Upper lobe of right lung (tissue), 1 donor: ENCODE measurements at regions not wholly inside any gene's neighbourhood (a gene's known extent, or its start where the extent isn't known, plus 50 kb on each side); places are given as distances from the start of the nearest gene placed in this dataset.

Experiments used
- ATAC-seq: fragments of 200-7000 bp; cut with Tn5 transposase; one replicate; pipeline ENCODE4 v1.9.1; 2020; ENCODE audit warnings: mild to moderate bottlenecking, moderate library complexity
- DNase-seq: peaks from one replicate; pipeline ENCODE4 v3.0.0-alpha.2; 2020
- H3K27ac ChIP-seq: fragments of 200-600 bp; one replicate; pipeline ENCODE4 v1.8.0; 2022
- H3K27me3 ChIP-seq: fragments of 200-600 bp; one replicate; pipeline ENCODE4 v1.8.0; 2022; ENCODE audit warnings: mild to moderate bottlenecking
- H3K36me3 ChIP-seq: fragments of 200-600 bp; one replicate; pipeline ENCODE4 v1.8.0; 2022
- H3K4me1 ChIP-seq: fragments of 200-600 bp; one replicate; pipeline ENCODE4 v1.8.0; 2022
- H3K4me3 ChIP-seq: fragments of 200-600 bp; one replicate; pipeline ENCODE4 v1.8.0; 2022; ENCODE audit warnings: mild to moderate bottlenecking
- H3K9me3 ChIP-seq: fragments of 200-600 bp; one replicate; pipeline ENCODE4 v1.8.0; 2022
- intact Hi-C: fragments of 100-400 bp; cut with DNase I; formaldehyde crosslinking; loops from one replicate; pipeline ENCODE4 v1.11.0; 2022
- TF ChIP-seq, protein P1 (sequence below): fragments of 200-600 bp; IDR thresholded peaks from one replicate; pipeline ENCODE4 v1.8.0; 2022; ENCODE audit warnings: antibody characterized with exemption
- donor health status: DM: no; HTN: yes; CAD: no; lungs with severe emphysema.

DNA sequence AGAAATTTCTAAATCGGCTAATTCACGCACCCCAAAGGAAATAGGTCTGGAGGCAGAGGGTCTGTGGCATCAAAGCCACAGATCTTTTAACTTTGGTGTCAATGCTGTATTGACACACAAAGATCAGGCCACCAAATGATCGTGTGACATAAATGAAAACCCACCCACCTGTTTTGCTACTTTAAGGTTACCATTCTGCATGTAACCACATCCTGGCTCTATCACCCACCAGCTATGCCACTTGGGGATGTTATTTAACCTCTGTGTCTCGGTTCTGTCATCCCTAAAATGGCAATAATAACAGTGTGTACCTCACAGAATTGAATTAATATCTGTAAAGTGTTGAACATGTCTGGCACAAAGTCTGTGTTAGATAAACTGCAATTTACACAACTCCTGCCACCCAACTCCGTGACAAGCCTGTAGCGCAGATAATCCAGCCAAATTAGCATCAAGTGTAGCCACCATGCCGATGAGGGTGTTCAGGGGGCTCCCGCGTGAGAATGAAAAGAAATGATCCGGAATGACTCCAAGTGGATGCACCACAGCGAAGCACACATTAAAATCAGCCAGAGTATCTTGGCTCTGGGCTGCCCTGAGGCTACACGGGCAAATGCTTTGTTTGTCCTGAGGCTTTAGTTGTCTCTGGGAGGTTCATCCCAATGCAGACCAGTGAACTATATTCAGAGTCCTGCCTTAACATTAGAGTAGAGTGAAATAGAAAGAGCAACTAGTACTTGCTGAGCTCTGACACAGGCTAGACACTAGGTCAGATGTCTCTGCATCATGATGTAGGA, 158.4 kb upstream of the NEBL start:
- H3K4me1 ChIP-seq: no peaks in the 10 kb centered on the region

DNA sequence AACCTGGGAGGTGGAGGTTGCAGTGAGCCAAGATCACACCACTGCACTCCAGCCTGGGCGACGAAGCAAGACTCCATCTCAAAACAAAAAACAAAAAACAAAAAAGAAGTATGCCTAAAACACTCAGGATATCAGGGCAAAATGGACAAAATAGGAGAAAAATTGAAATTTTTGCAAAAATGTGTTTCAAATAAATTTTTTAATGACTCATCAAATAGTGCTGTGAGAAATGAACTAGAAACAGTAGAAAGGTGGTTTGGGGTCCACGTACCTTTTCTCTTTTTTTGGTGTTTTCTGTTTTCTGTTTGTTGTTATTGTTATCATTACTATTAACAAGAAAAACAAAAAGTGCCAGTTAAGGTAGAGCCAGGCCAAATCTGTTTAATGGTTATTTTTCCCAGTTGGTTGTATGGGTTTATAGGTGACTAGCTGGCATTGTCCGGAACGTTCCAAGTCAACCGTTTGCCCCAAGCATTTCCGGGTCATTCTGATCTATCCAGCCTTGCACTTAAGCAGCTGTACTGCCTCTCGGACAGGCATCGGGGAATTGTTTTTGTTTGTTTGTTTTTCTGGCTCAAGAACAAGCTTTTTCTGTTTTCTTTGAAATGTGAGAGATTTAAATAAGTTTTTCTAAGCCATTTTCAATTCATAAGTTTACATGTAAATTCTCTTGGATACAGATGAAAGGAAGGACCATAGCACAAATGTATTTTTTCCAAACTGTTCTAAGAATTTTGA, 157.0 kb upstream of the NEBL start:
- H3K27me3 ChIP-seq: no peaks in the 10 kb centered on the region
- H3K9me3 ChIP-seq: peaks cover 2% of the 10 kb centered on the region
- ATAC-seq (no peak), DNase-seq (no peak)
- TF ChIP-seq, protein P1, sequence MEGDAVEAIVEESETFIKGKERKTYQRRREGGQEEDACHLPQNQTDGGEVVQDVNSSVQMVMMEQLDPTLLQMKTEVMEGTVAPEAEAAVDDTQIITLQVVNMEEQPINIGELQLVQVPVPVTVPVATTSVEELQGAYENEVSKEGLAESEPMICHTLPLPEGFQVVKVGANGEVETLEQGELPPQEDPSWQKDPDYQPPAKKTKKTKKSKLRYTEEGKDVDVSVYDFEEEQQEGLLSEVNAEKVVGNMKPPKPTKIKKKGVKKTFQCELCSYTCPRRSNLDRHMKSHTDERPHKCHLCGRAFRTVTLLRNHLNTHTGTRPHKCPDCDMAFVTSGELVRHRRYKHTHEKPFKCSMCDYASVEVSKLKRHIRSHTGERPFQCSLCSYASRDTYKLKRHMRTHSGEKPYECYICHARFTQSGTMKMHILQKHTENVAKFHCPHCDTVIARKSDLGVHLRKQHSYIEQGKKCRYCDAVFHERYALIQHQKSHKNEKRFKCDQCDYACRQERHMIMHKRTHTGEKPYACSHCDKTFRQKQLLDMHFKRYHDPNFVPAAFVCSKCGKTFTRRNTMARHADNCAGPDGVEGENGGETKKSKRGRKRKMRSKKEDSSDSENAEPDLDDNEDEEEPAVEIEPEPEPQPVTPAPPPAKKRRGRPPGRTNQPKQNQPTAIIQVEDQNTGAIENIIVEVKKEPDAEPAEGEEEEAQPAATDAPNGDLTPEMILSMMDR: no peak
- H3K27ac ChIP-seq: no peak overlapping the region
- intact Hi-C loops: no loop called here
- H3K4me1 ChIP-seq: no peaks in the 10 kb centered on the region
- no peaks in the 10 kb centered on the region for H3K36me3 ChIP-seq
- no peak overlapping the region for H3K4me3 ChIP-seq

More for the DNA sequence above, 158.4 kb upstream of the NEBL start:
- no peak for DNase-seq
- Histone ChIP-seq H3K4me3 (no peak overlapping the region), H3K9me3 (peaks cover 2% of the 10 kb centered on the region), H3K27ac (no peak overlapping the region), H3K36me3 (no peaks in the 10 kb centered on the region), H3K27me3 (no peaks in the 10 kb centered on the region)
- no peak for ATAC-seq
- TF ChIP-seq, protein P1: no peak
- intact Hi-C loops: no loop called here

GRCh38 chr10:21052709-21053104, 155.6 kb upstream of the NEBL start:
- Histone ChIP-seq H3K27ac (no peak overlapping the region), H3K27me3 (no peaks in the 10 kb centered on the region), H3K36me3 (no peaks in the 10 kb centered on the region), H3K9me3 (no peaks in the 10 kb centered on the region), H3K4me1 (no peaks in the 10 kb centered on the region), H3K4me3 (no peak overlapping the region)
- intact Hi-C loops: no loop called here
- DNase-seq: no peak
- ATAC-seq: no peak
- TF ChIP-seq, protein P1: no peak

DNA sequence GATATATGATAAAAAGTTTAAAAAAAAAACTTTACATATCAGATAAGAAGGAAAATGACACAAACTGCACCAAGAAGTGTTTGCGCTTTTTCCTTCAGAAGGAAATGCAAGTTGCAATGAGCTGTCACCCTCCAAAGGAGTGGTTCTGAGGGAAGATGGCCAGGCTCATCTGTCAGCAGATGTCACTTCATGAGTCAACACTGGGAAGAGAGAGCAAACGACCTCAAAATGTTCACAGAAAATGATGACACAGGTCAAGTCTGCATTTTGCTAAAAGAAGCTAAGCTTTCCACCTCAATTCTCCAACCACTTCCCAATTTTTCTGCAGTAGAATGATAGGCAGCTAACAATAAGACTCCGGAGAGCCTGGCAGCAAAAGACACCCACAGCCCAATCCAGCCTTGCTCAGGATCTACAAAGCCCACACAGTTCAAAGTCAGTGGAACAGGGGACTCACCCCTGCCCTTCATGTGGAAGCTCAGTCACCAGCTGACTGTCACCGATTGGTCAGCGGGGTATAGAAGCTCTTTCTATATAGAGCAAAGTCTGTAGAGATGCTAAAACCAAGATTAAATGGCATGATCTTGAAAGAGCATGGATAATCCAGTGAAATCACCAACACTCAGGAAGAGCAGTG, 155.1 kb upstream of the NEBL start:
- no peaks in the 10 kb centered on the region for H3K36me3 ChIP-seq
- no peak overlapping the region for H3K27ac ChIP-seq
- intact Hi-C loops: no loop called here
- no peaks in the 10 kb centered on the region for H3K27me3 ChIP-seq
- TF ChIP-seq, protein P1: no peak
- DNase-seq: no peak
- no peak overlapping the region for H3K4me3 ChIP-seq
- H3K9me3 ChIP-seq: no peaks in the 10 kb centered on the region
- H3K4me1 ChIP-seq: no peaks in the 10 kb centered on the region
- ATAC-seq: no peak

DNA sequence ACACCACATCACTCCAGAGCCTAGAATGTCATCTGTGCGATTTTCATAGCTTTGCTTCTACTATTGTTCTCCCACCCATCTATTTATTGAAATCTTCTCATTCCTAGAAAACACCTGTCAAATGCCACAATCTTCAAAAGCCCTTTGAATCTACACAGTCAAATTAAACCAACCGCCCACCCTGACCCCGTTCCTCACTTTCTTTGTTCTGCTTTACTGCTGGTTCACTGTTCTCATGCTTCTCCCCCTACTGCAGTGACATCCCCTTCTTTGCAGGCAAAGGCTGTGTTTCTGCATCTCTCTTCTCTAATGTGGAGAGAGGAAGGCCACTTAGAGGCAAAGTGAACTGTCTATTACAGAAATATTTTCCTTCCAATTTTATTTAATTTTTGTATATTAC, 152.4 kb upstream of the NEBL start:
- TF ChIP-seq, protein P1: no peak

More for the DNA sequence above, 152.4 kb upstream of the NEBL start:
- ATAC-seq: no peak
- no peak for DNase-seq
- no peaks in the 10 kb centered on the region for H3K36me3 ChIP-seq
- no peaks in the 10 kb centered on the region for H3K27me3 ChIP-seq
- H3K4me1 ChIP-seq: no peaks in the 10 kb centered on the region
- H3K4me3 ChIP-seq: no peak overlapping the region
- no peaks in the 10 kb centered on the region for H3K9me3 ChIP-seq
- H3K27ac ChIP-seq: no peak overlapping the region
- intact Hi-C loops: no loop called here
